HG03342 (cell line): ENCODE measurements at regions not wholly inside any gene's neighbourhood (a gene's known extent, or its start where the extent isn't known, plus 50 kb on each side); places are given as distances from the start of the nearest gene placed in this dataset.

Experiments
- ATAC-seq: cut with Tn5 transposase; IDR thresholded peaks from one replicate; pipeline ENCODE4 v1.9.1; 2021; ENCODE audit warnings: mild to moderate bottlenecking, moderate library complexity; ENCODE audit not compliant: unreplicated experiment

- ATAC-seq, result no peak
These were observed 592.0 kb upstream of the WWC1 start for GRCh38 chr5:167699432-167699831.

GRCh38 chr5:167701051-167701450 lies 590.4 kb upstream of the WWC1 start:
- ATAC-seq, result no peak

- ATAC-seq, result no peak
These were observed 589.4 kb upstream of the WWC1 start for GRCh38 chr5:167702014-167702413.

GRCh38 chr5:167708449-167708848 lies 583.0 kb upstream of the WWC1 start:
- ATAC-seq, result no peak

GRCh38 chr5:167709625-167710024 lies 581.8 kb upstream of the WWC1 start:
- peak; percentile 65 for ATAC-seq

GRCh38 chr5:167710444-167711073 lies 580.9 kb upstream of the WWC1 start:
- ATAC-seq, result no peak

GRCh38 chr5:167712986-167713585 lies 578.4 kb upstream of the WWC1 start:
- ATAC-seq, result no peak

GRCh38 chr5:167713896-167714295 lies 577.5 kb upstream of the WWC1 start:
- no peak for ATAC-seq

GRCh38 chr5:167716126-167716775 lies 575.2 kb upstream of the WWC1 start:
- no peak for ATAC-seq

- ATAC-seq, result no peak
These were observed 571.2 kb upstream of the WWC1 start for GRCh38 chr5:167720259-167720658.

GRCh38 chr5:167720676-167721260 lies 570.7 kb upstream of the WWC1 start:
- no peak for ATAC-seq

- ATAC-seq, result no peak
These were observed 569.5 kb upstream of the WWC1 start for GRCh38 chr5:167721926-167722440.

GRCh38 chr5:167723254-167723871 lies 568.1 kb upstream of the WWC1 start:
- ATAC-seq, result peak; percentile 99

- ATAC-seq, result no peak
These were observed 566.2 kb upstream of the WWC1 start for GRCh38 chr5:167725264-167725663.

- ATAC-seq, result no peak
These were observed 565.7 kb upstream of the WWC1 start for GRCh38 chr5:167725741-167726140.

GRCh38 chr5:167726642-167727041 lies 564.8 kb upstream of the WWC1 start:
- ATAC-seq, result no peak

- ATAC-seq, result no peak
These were observed 561.3 kb upstream of the WWC1 start for GRCh38 chr5:167730121-167730520.

GRCh38 chr5:167730656-167731055 lies 560.8 kb upstream of the WWC1 start:
- ATAC-seq, result no peak

GRCh38 chr5:167731951-167732350 lies 559.5 kb upstream of the WWC1 start:
- no peak for ATAC-seq

GRCh38 chr5:167732499-167732898 lies 558.9 kb upstream of the WWC1 start:
- no peak for ATAC-seq

- no peak for ATAC-seq
These were observed 554.5 kb upstream of the WWC1 start for GRCh38 chr5:167736992-167737391.
